ENCODE measurements at regions not wholly inside any gene's neighbourhood (a gene's known extent, or its start where the extent isn't known, plus 50 kb on each side); places are given as distances from the start of the nearest gene placed in this dataset.

GRCh38 chr5:152107220-152107619 is 182.6 kb upstream of the GLRA1 start:
- no peak for TF ChIP-seq EP300 (IDR thresholded peaks at IDR 0.05)
- TF ChIP-seq CTCF (IDR thresholded peaks at IDR 0.05): no peak
- no peak for TF ChIP-seq POLR2AphosphoS5 (IDR thresholded peaks at IDR 0.05)
- TF ChIP-seq POLR2A (IDR thresholded peaks at IDR 0.05): no peak

All from gastroesophageal sphincter (tissue), 3 donors.